ENCODE measurements at regions not wholly inside any gene's neighbourhood (a gene's known extent, or its start where the extent isn't known, plus 50 kb on each side); places are given as distances from the start of the nearest gene placed in this dataset.

- WGBS, 2 donors: 82 to 86% methylated on average over 7 of the region's 7 CpGs
- Histone ChIP-seq H3K9ac (ENCODE audit: insufficient read depth in 1 of 2, low read length in 2 of 2) (no peak overlapping the region), H3K36me3 (ENCODE audit: control insufficient read depth in 4 of 4, insufficient read depth in 4 of 4, low read length in 4 of 4) (no peaks in the 10 kb centered on the region), H3K27ac (ENCODE audit: low read depth in 1 of 2, low read length in 1 of 2) (no peak overlapping the region), H3K9me3 (ENCODE audit: control insufficient read depth in 4 of 4, insufficient read depth in 3 of 4, low read length in 3 of 4) (peaks cover 0 to 3% (median 0%) of the 10 kb centered on the region in 4 donors), H3K4me1 (ENCODE audit: control insufficient read depth in 5 of 5, insufficient read depth in 5 of 5, low read length in 5 of 5) (peaks cover 0 to 3% (median 0%) of the 10 kb centered on the region in 5 donors), H3K4me3 (no peak overlapping the region), H3K27me3 (ENCODE audit: control insufficient read depth in 3 of 3, insufficient read depth in 3 of 3, low read length in 2 of 3) (peaks cover 0 to 4% (median 0%) of the 10 kb centered on the region in 3 donors)
- DNase-seq (peak in 1 of 3 donors; percentile 22), ATAC-seq (ENCODE audit: insufficient read depth, low FRiP score) (no peak)
- TF ChIP-seq CTCF (IDR thresholded peaks at IDR 0.05; ENCODE audit: control extremely low read depth, extremely low read depth): no peak
These were observed 374.1 kb downstream of the LPIN1 start for GRCh38 chr2:12120281-12121150.

DNA sequence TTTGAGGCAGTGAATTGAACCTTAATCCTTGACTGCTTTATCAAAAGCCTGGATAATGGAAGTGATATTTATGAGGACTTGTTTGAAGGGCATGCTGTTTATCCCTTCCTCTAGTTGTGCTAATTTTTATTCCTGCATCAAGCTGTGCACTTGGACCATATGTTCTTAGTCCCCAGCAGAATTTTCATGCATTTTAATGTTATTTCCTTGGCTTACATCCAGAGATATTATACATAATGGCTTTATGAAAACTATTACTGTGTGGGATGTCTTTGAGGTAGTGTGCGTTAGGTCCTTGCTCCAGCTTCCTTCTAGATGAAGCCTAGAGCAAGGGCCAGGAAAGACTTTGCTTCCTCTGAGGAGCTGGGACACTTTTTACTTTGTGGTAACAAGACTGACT is 378.4 kb downstream of the LPIN1 start:
- Histone ChIP-seq H3K27ac (ENCODE audit: low read depth in 1 of 2, low read length in 1 of 2) (no peak overlapping the region), H3K27me3 (ENCODE audit: control insufficient read depth in 3 of 3, insufficient read depth in 3 of 3, low read length in 2 of 3) (no peaks in the 10 kb centered on the region), H3K36me3 (ENCODE audit: control insufficient read depth in 4 of 4, insufficient read depth in 4 of 4, low read length in 4 of 4) (no peaks in the 10 kb centered on the region), H3K4me1 (ENCODE audit: control insufficient read depth in 5 of 5, insufficient read depth in 5 of 5, low read length in 5 of 5) (peaks cover 0 to 3% (median 0%) of the 10 kb centered on the region in 5 donors), H3K9ac (ENCODE audit: insufficient read depth in 1 of 2, low read length in 2 of 2) (no peak overlapping the region), H3K4me3 (no peak overlapping the region), H3K9me3 (ENCODE audit: control insufficient read depth in 4 of 4, insufficient read depth in 3 of 4, low read length in 3 of 4) (peaks cover 0 to 7% (median 1%) of the 10 kb centered on the region in 4 donors)
- no peak for TF ChIP-seq CTCF (IDR thresholded peaks at IDR 0.05; ENCODE audit: control extremely low read depth, extremely low read depth)
- DNase-seq (peak in 2 of 3 donors; percentile 39 to 49), ATAC-seq (ENCODE audit: insufficient read depth, low FRiP score) (no peak)
- 93 to 96% methylated on average over 1 of the region's 1 CpG for WGBS, 2 donors

DNA sequence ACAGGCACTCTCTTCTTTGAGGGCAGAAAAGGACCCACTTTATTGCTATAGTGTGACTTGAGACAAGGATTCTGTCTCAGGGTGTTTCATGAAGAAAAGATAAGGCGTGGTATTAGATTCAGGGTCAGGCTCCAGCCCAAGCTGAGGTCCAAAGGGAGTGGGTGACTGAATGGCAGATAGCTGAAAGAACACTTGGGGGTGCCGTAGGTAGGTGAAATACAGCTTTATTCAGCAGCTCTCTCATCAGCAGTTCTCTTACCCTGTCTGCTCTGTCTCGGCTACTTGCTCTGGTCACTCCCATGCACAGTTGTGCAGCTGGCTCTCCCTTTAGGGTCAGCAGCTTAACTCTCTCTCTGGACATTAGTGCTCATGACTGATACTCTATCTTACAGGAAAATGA is 379.9 kb downstream of the LPIN1 start:
- no peak for ATAC-seq (ENCODE audit: insufficient read depth, low FRiP score)
- TF ChIP-seq CTCF (IDR thresholded peaks at IDR 0.05; ENCODE audit: control extremely low read depth, extremely low read depth): no peak
- Histone ChIP-seq H3K4me1 (ENCODE audit: control insufficient read depth in 5 of 5, insufficient read depth in 5 of 5, low read length in 5 of 5) (no peaks in the 10 kb centered on the region), H3K36me3 (ENCODE audit: control insufficient read depth in 4 of 4, insufficient read depth in 4 of 4, low read length in 4 of 4) (no peaks in the 10 kb centered on the region), H3K27me3 (ENCODE audit: control insufficient read depth in 3 of 3, insufficient read depth in 3 of 3, low read length in 2 of 3) (no peaks in the 10 kb centered on the region), H3K9me3 (ENCODE audit: control insufficient read depth in 4 of 4, insufficient read depth in 3 of 4, low read length in 3 of 4) (peaks cover 0 to 5% (median 1%) of the 10 kb centered on the region in 4 donors), H3K4me3 (no peak overlapping the region), H3K9ac (ENCODE audit: insufficient read depth in 1 of 2, low read length in 2 of 2) (no peak overlapping the region), H3K27ac (ENCODE audit: low read depth in 1 of 2, low read length in 1 of 2) (no peak overlapping the region)
- WGBS, 2 donors: 83 to 93% methylated on average over 3 of the region's 3 CpGs
- no peak for DNase-seq

Measured in lung (tissue), 11 donors.